WTC11 (cell line): ENCODE measurements at regions not wholly inside any gene's neighbourhood (a gene's known extent, or its start where the extent isn't known, plus 50 kb on each side); places are given as distances from the start of the nearest gene placed in this dataset.

Source experiments
- ATAC-seq: fragments of 200-7000 bp; cut with Tn5 transposase; 2 replicates; pipeline ENCODE4 v1.10.0; 2021; ENCODE audit warnings: mild to moderate bottlenecking, moderate library complexity
- CTCF ChIA-PET: fragments of 300-600 bp; sonication (Branson Sonifier 250); formaldehyde crosslinking; loops from one replicate; lab custom pipeline; 2021; ENCODE audit warnings: antibody characterized with exemption; lab: Charles Lee
- POLR2A ChIA-PET: fragments of 350-600 bp; sonication (Branson Sonifier 250); formaldehyde crosslinking; loops from one replicate; lab custom pipeline; 2021; ENCODE audit warnings: antibody characterized with exemption; lab: Charles Lee
- DNase-seq: peaks from one replicate; pipeline ENCODE4 v3.0.0; 2021; ENCODE audit warnings: low spot score
- H3K27ac Mint-ChIP-seq: 2 replicates; pipeline ENCODE4 v1.8.0; 2021; ENCODE audit warnings: mixed read lengths
- H3K27me3 Mint-ChIP-seq: 2 replicates; pipeline ENCODE4 v1.8.0; 2021; ENCODE audit warnings: low read depth, mild to moderate bottlenecking, moderate library complexity, mixed read lengths
- H3K36me3 Mint-ChIP-seq: 2 replicates; pipeline ENCODE4 v1.8.0; 2021; ENCODE audit warnings: mixed read lengths
- H3K4me1 Mint-ChIP-seq: 2 replicates; pipeline ENCODE4 v1.8.0; 2022; ENCODE audit warnings: mixed read lengths
- H3K4me3 Mint-ChIP-seq: 2 replicates; pipeline ENCODE4 v1.8.0; 2021; ENCODE audit warnings: mild to moderate bottlenecking, moderate library complexity, mixed read lengths
- H3K9me3 Mint-ChIP-seq: 2 replicates; pipeline ENCODE4 v1.8.0; 2021; ENCODE audit warnings: mixed read lengths
- ARID4B ChIP-seq: sonication (generic); formaldehyde crosslinking; IDR thresholded peaks from 2 replicates; pipeline ENCODE4 v1.8.0; 2023; ENCODE audit warnings: missing genetic modification reagents, mild to moderate bottlenecking, borderline replicate concordance
- CREB1 ChIP-seq: sonication (generic); formaldehyde crosslinking; IDR thresholded peaks from 2 replicates; pipeline ENCODE4 v1.8.0; 2023; ENCODE audit warnings: mild to moderate bottlenecking, missing genetic modification reagents
- ERG ChIP-seq: fragments of 250-450 bp; sonication (Bioruptor Pico); IDR thresholded peaks from 2 replicates; pipeline ENCODE4 v1.8.0; 2021; ENCODE audit warnings: mild to moderate bottlenecking
- ESRRA ChIP-seq: sonication (generic); formaldehyde crosslinking; IDR thresholded peaks from 2 replicates; pipeline ENCODE4 v1.8.1; 2022; ENCODE audit warnings: mild to moderate bottlenecking, missing genetic modification reagents, borderline replicate concordance
- FOXK1 ChIP-seq: sonication (generic); formaldehyde crosslinking; IDR thresholded peaks from 2 replicates; pipeline ENCODE4 v1.8.0; 2022; ENCODE audit warnings: mild to moderate bottlenecking, moderate library complexity, missing genetic modification reagents
- GRHL2 ChIP-seq: fragments of 250-450 bp; sonication (Bioruptor Pico); IDR thresholded peaks from 2 replicates; pipeline ENCODE4 v1.8.0; 2022; ENCODE audit warnings: mild to moderate bottlenecking, moderate library complexity; ENCODE audit not compliant: insufficient replicate concordance, severe bottlenecking
- HMGA2 ChIP-seq: fragments of 250-450 bp; sonication (Bioruptor Pico); IDR thresholded peaks from 2 replicates; pipeline ENCODE4 v1.4.0; 2021; ENCODE audit warnings: mild to moderate bottlenecking, moderate library complexity
- MLX ChIP-seq: sonication (generic); formaldehyde crosslinking; IDR thresholded peaks from 2 replicates; pipeline ENCODE4 v1.8.1; 2023; ENCODE audit warnings: mild to moderate bottlenecking, missing genetic modification reagents, moderate library complexity
- OVOL2 ChIP-seq: fragments of 250-450 bp; sonication (Bioruptor Pico); IDR thresholded peaks from 2 replicates; pipeline ENCODE4 v1.9.0; 2021; ENCODE audit warnings: mild to moderate bottlenecking, borderline replicate concordance
- RORB ChIP-seq: fragments of 250-450 bp; sonication (Bioruptor Pico); IDR thresholded peaks from 2 replicates; pipeline ENCODE4 v1.9.0; 2021; ENCODE audit warnings: mild to moderate bottlenecking
- SMAD3 ChIP-seq: sonication (generic); formaldehyde crosslinking; IDR thresholded peaks from 2 replicates; pipeline ENCODE4 v1.8.0; 2022; ENCODE audit warnings: missing genetic modification reagents, mild to moderate bottlenecking, borderline replicate concordance
- ZNF263 ChIP-seq: sonication (generic); formaldehyde crosslinking; IDR thresholded peaks from 2 replicates; pipeline ENCODE4 v1.8.1; 2022; ENCODE audit warnings: low read depth, mild to moderate bottlenecking, moderate library complexity, missing genetic modification reagents
- ZNF317 ChIP-seq: sonication (generic); formaldehyde crosslinking; IDR thresholded peaks from 2 replicates; pipeline ENCODE4 v1.8.1; 2023; ENCODE audit warnings: low read depth, mild to moderate bottlenecking, moderate library complexity, missing genetic modification reagents, borderline replicate concordance
- ZNF512 ChIP-seq: sonication (generic); formaldehyde crosslinking; IDR thresholded peaks from 2 replicates; pipeline ENCODE4 v1.8.1; 2022; ENCODE audit warnings: missing genetic modification reagents, borderline replicate concordance
- ZNF532 ChIP-seq: fragments of 250-450 bp; sonication (Bioruptor Pico); IDR thresholded peaks from 2 replicates; pipeline ENCODE4 v1.9.0; 2021; ENCODE audit warnings: mild to moderate bottlenecking, borderline replicate concordance
- ZSCAN18 ChIP-seq: fragments of 250-450 bp; sonication (Bioruptor Pico); IDR thresholded peaks from 2 replicates; pipeline ENCODE4 v2.1.2; 2022; ENCODE audit warnings: mild to moderate bottlenecking, moderate library complexity

- TF ChIP-seq ZNF532: no peak
- no peak for TF ChIP-seq ZNF317 (CRISPR knock-in tag)
- TF ChIP-seq CREB1: no peak
- no peak for TF ChIP-seq ESRRA
- no peak for TF ChIP-seq ZNF512 (CRISPR knock-in tag)
- no peak for TF ChIP-seq HMGA2 (CRISPR knock-in tag)
Observed at GRCh38 chr2:10191554-10191953, 69.0 kb downstream of the RRM2 start (continued).

- peaks cover 19% of the 10 kb centered on the region for H3K9me3 Mint-ChIP-seq
- peaks cover 23% of the 10 kb centered on the region for H3K36me3 Mint-ChIP-seq
- H3K27me3 Mint-ChIP-seq: no peaks in the 10 kb centered on the region
- ATAC-seq (no peak), DNase-seq (no peak)
- CTCF ChIA-PET: no interaction called here
- H3K4me3 Mint-ChIP-seq: no peak overlapping the region
- no peaks in the 10 kb centered on the region for H3K4me1 Mint-ChIP-seq
- H3K27ac Mint-ChIP-seq: no peak overlapping the region
- POLR2A ChIA-PET: no interaction called here
- no peak for TF ChIP-seq HMGA2 (CRISPR knock-in tag)
- TF ChIP-seq MLX: no peak
- no peak for TF ChIP-seq ERG (CRISPR knock-in tag)
- TF ChIP-seq ARID4B: no peak
- no peak for TF ChIP-seq FOXK1 (CRISPR knock-in tag)
- TF ChIP-seq ZNF263 (CRISPR knock-in tag): no peak
- no peak for TF ChIP-seq ZSCAN18 (CRISPR knock-in tag)
- no peak for TF ChIP-seq RORB (CRISPR knock-in tag)
- no peak for TF ChIP-seq GRHL2
- TF ChIP-seq SMAD3 (CRISPR knock-in tag): no peak
- no peak for TF ChIP-seq ZNF512 (CRISPR knock-in tag)
- TF ChIP-seq OVOL2 (CRISPR knock-in tag): no peak
Observed at GRCh38 chr2:10192392-10193015, 70.0 kb downstream of the RRM2 start.
